ENCODE measurements at regions not wholly inside any gene's neighbourhood (a gene's known extent, or its start where the extent isn't known, plus 50 kb on each side); places are given as distances from the start of the nearest gene placed in this dataset.

GRCh38 chr2:3099145-3099859 lies 278.3 kb downstream of the EIPR1 start:
- no peak for DNase-seq

DNA sequence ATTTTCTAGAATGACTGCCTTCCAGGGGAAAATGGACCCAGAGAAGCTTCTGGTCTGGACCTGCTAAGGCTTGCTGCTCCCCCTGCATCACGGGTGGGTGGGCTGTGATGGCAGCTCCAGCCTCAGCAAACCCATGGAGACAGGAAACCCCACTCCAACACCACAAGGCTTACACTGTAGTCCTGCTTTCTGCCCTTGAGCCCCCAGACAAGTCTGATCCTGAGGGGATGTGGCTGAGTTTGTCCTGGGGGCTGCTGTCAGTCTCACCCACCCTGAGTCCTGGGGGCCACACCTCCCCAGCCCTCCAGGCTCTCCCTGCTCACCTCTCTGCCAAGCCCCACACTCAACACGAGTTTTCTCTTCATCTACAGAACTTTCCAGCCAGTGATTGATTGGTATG lies 279.4 kb downstream of the EIPR1 start:
- no peak for DNase-seq

DNA sequence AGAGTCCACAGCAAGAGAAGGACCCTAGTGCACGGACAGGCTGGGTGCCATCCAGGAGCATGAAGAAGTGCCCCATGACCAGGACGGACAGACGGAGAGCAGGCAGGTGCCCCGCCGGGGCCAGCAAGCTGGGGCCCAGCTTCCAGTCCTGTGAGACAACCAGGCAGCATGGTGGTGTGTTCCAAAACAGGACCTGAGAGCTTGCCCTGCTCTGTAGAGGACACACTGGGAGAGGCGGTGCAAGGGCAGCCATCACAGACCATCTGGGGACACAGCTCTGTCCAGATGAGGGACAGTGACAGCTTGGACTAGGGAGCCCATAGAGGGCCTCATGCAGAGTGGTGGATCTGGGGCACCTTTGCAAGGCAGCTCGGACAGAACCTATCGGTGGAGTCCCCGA lies 279.8 kb downstream of the EIPR1 start:
- no peak for DNase-seq

GRCh38 chr2:3094999-3095958 lies 282.3 kb downstream of the EIPR1 start:
- DNase-seq = no peak

DNA sequence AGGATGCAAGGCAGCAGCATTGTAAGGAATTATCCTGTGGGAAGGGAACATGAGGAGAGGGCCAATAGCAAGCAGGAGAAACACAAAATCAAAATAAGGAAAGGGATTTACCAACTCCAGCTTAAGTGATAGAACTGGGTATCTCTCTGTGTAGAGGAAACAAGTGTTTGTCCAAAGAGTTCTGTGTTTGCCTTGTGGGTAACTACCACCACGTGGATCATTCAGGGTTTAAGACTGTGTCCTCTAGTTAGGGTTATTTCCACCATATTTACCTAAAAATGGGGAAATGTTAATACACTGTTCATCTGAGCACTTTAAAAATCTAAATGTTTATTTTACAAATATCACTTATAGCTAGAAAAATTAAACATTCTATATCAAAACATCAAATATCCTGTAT lies 283.3 kb downstream of the EIPR1 start:
- DNase-seq = no peak

DNA sequence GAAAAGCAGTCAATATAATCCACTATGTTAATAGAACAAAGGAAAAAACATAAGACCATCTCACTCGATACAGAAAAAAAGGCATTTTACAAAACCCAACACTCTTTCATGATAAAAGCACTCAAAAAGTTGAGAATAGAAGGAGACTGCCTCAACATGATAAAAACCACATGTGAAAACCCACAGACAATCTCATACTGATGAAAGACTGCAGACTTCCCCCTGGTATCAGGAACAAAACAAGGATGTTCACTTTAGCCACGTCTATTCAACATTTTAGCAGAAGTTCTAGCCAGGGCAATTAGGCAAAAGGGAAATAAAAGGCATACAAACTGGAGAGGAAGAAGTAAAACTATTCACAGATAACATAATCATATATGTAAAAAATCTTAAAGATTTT lies 285.9 kb downstream of the EIPR1 start:
- no peak for DNase-seq

DNA sequence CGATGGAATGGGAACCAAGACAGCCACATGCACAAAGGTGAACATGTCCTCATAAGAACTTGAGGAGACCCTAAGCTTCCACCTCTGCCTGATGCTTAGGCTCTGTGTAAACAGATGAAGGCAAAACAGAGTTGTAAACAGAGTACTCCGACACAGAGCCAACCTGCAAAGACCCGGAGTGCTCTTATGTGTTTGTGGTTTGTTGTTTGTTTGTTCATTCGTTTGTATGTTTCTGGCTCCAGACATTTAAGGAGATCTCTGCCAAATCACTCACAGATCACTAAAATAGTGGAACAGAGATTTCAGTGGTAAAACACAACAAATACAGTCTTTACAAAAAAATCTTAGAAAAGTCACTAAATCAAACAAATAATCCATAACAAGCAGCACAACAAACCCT lies 294.9 kb downstream of the EIPR1 start:
- DNase-seq = no peak

GRCh38 chr2:3079959-3080948 lies 297.4 kb downstream of the EIPR1 start:
- no peak for DNase-seq

- DNase-seq = no peak
Measured at GRCh38 chr2:3079466-3079865, 298.2 kb downstream of the EIPR1 start.

DNA sequence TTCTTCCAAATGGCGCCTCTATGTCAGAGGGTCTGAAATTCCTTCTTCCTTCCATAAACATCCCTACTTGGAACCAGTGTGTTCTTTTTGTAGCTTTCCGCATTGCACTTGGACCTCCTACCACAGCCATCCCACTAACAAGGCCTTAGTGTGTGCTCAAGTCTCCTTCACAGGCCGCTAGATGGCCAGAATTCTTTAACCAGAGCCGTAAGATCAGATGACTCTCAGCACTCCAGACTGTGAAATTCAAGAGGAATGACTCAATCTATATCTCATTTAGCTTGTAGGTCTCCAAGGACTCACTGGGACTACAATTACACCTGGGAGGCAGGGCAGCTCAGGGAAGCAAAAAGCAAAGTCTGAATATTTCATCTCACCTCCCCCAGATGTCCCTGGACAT lies 298.9 kb downstream of the EIPR1 start:
- DNase-seq = no peak

DNA sequence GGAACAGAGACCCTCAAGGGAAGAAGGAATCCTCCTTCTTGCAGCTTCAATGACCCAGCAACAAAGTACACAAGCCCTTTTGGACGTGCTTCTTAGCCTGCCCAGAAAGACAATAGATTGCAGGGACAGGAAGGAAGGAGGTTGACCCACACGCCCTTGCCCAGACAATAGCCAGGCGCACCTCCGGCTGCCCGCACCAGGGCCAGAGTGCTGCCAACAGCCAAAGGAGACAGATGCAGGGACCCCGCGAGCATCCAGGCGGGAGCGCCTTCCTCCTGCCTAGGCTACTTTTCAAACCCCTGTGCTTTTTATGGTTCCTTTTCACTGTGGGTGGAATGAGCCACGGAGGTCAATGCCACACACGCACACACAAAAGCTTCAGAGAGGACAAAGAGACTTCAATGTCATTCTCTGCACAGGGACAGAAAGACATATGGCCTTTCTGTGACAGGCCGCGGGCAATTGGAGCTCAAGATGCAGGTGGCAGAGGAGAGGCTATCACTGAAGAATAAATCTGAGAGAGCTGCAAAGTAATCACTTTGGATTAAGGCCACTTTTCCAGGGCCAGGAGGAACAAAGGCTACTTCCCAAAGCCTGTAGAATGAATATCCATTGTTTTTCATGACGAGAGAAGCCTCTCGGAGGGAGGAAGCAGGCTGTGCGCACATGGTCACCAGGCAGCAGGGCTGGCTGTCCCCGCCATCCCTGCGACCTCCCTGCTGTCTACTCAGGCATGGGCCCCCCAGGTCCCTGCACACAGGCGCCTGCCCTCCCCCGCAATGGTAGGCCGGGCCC lies 300.6 kb downstream of the EIPR1 start:
- peak; percentile 65 for DNase-seq

DNA sequence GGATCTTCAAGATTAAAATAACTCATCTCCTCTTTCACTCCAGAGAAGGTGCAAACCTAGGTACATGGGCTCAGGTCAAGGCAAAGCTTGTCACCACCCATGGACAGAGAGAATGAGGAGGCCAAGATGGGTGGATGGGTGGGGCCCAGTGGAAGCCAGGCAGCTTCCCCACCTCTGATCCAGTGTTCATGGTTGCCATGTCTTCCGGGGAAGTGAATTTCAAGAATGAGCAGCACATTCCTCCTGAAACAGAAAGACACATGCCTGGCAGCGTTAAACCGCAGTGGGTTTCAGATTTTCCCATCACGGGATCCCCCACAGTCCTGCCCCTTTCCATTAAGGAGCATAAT lies 301.7 kb downstream of the EIPR1 start:
- DNase-seq = no peak

DNA sequence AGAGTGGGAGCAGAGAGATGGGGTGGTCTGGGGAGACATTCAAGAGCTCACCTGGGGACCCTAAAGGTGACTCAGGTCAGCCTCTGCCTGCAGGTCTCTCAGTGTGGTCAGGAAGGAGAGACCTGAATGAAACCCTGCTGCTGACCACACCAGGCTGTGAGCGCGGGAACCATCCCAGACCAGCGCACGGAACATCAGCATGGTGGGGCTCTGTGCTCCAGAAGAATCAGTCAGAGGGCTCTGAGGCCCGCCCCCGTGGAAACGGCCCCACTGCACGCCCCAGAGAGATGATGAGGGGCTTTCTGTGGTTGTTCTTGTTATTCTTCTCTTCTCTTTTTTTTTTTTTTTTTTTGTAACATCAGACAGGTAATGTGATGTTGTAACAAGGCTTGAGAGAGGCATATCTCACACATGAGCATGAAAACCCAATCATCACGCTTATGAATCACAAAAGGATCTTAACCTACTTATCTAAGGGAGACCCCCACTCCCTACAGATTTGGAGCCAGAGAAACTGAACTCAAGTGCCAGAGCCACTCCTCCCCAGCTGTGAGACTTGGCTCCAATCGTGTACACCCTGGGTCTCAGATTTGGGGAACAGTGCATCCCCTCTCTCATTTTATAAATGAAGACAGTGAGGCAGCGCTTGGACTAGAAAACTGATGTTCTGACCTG lies 302.2 kb downstream of the EIPR1 start:
- DNase-seq = no peak

DNA sequence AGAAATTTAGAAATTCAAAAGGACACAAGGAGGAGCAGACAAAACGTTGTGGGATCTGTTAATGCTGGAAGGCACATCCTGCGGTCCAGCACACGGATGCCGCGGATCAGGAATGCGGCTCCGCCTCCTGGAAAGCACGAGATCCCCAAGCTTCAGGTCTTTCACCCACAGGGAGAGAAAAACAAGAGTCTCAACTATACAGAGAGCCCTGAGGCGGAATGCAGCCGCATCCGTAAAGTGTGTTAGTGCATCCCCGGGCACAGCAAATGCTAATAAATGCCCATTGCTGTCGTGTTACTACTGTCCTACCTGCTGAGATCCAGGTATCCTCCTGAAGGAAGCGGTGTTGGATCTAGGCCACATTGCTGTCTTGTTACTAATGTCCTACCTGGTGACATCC lies 303.9 kb downstream of the EIPR1 start:
- no peak for DNase-seq

- peak; percentile 46 for DNase-seq
Measured at GRCh38 chr2:3073041-3073595, 304.5 kb downstream of the EIPR1 start.

DNA sequence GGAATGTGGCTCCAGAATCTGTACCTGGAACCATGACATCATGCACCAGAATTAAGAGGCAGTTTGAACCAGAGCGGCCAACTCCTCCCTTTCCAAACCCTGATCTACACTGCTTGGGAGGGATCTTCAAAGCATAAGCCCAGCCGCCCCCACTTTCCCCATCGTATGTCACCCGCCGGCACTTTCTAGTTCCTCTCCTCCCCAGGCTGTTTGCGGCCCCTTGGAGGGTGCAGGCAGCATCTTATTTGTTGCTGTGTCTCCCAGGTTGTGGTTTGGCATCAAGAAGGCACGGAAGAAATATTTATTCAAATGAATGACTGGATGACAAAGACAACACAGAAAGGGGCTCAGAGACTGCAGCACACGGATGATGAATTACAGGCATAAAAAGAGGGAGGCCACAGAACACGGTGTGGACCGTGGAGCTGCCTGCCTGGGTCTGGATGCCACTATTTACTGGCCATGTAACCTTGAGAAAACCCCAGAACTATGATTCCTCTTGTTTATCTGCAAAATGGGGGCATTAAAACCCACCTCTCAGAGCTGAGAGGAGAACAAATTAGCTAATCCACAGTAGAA lies 305.8 kb downstream of the EIPR1 start:
- DNase-seq = no peak

DNA sequence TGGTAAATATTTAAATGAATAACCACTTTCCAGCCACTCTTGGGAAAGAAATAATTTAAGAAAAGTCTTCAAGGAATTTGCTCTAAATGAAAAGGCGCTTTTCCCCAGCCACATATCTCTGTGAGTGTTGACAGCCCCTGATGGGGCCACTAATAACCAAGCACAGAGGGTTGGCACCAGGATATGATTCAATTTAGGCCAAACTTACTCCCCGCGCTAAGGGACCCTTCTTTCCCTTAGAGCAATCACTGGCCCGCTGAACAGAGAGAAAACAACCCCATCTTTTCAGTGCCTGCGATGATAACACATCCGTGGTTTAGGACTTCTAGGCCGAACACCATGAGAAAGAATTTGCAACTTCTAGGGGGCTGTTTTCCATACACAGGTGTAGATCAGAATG lies 310.8 kb downstream of the EIPR1 start:
- no peak for DNase-seq

- DNase-seq = no peak
Measured at GRCh38 chr2:3065928-3066327, 311.7 kb downstream of the EIPR1 start.

DNA sequence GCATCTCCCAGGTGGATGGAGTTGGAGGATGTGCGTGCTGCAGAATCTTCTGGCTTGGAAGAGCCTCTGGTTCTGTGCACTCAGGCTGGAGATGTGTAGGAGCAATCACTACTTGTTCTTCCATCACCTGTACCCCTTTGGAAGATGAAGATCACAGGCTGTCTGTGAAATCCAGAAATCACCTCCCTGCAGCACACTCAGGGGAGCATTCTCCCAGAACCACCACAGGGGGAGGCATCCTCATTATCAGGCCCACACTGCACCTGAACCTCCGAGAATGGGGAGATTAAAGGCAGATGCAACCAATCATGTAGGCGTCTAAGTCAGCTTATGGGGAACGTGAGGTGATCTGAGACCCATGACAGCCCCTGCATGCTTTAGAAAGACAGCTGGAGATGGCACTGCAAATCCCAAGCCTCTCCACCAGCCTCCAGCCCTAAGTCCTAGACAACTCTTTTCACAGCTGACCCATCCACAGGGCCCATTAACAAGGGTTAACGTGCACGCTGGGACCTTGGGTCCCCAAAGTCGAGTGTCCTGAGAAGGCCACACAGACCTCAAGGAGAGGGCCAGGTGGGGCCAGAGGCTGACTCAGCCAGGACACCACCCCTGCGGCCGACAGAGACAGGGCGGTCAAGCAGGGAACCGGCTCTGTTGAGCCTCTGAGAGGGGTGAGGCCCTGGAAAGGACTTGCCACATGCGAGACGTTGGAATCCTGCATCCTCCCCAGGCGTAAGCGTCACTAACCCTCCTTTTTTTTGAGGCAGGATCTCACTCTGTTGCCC lies 314.9 kb downstream of the EIPR1 start:
- no peak for DNase-seq

- no peak for DNase-seq
Measured at GRCh38 chr2:3060049-3060448, 317.6 kb downstream of the EIPR1 start.

Measured in retina (tissue), 1 donor.